HUDEP-2 (cell line): ENCODE measurements at regions not wholly inside any gene's neighbourhood (a gene's known extent, or its start where the extent isn't known, plus 50 kb on each side); places are given as distances from the start of the nearest gene placed in this dataset.
"Not testable (repeated sequence)": the region's sequence is repeated elsewhere in the genome, so short reads cannot be mapped to it uniquely, and the experiment has no call there.

Experiments
- DNase-seq, 76 experiments: peaks; one replicate each; lab custom pipeline; 2025; ENCODE audit not compliant: unreplicated experiment in 76 of 76; lab: John Stamatoyannopoulos, UW

DNA sequence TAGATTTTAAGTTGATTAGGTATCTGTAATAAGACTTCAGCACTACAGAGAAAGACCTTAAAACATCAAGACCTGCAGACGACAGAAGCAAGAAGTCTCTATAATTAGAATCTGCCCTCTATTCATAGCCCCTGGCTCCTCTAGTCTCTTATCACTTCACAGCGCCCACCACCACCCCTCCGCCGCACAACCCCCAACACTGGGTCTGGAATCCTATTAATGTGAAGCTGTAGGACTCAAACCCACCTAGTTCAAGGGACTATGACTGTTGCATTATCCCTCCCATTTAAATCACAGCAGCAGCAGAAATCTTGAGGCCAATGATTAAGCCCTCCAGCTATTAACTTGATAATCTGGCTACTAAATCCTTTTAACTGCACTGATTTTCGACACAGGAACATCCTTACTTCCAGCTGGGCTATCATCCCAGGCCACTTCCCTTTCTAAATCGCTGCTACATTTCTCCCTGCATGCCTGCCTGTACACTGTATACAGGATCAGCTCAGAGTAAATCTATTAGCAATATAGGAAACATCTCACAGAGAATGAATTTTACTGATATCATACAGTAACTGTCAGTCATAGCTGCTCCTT is 159.5 kb upstream of the GRAMD2B start:
- DNase-seq, result no peak

DNA sequence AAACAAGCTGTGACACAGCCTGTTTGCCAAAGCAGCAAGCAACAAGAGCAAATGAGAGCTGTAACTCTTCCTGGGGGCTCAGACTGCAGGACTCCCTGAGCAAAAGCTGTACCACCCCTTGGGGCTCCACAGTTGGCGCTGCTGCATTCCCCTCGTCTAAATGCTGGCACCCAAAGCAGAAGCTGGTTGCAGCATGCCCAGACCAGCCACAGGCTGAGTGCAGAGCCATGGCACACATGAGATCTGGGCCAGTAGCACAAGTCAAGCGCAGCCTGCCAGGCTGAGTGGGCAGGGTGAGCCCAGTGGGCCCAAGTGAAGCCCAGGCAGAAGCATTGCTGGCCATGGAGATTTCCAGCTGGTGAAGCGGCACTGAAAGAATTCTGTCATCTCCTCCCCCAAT is 157.3 kb upstream of the GRAMD2B start:
- DNase-seq, result no peak

DNA sequence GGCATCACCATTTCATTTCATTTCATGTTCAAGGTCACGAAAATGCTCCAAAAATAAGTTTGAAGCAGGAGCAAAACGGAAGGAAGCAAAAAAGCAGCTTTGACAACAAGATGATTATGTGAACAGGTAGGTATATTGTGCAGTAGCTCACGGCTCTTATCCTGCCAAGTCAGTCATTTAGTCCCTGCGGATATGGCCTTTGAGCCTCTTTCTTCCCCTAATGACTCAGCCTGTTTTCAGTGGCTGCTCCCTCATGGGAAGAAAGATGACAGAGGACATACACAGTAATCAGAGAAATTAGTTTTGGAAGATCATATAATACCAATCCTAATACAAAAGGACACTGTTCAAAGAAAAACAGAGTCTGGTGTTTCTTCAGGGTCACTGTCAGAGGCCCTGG is 155.8 kb upstream of the GRAMD2B start:
- DNase-seq, result no peak

DNA sequence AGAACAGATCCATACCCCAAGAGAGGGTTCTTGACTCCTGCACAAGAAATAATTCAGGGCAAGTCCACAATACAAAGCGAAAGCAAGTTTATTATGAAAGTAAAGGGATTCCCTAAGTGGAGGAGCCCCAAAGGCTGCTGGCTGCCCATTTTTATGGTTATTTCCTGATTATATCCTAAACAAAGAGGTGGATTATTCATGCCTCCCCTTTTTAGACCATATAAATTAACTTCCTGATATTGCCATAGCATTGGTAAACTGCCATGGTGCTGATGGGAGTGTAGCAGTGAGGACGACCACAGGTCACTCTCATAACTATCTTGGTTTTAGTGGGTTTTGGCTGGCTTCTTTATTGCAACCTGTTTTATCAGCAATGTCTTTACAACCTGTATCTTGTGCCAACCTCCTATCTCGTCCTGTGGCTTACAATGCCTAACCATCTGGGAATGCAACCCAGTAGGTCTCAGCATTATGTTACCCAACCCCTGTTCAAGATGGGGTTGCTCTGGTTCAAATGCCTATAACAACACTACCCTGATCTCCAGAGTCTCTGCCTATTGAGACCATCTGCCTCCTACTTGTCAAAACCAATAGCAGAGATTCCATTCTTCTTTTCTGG is 154.4 kb upstream of the GRAMD2B start:
- DNase-seq, result no peak

DNA sequence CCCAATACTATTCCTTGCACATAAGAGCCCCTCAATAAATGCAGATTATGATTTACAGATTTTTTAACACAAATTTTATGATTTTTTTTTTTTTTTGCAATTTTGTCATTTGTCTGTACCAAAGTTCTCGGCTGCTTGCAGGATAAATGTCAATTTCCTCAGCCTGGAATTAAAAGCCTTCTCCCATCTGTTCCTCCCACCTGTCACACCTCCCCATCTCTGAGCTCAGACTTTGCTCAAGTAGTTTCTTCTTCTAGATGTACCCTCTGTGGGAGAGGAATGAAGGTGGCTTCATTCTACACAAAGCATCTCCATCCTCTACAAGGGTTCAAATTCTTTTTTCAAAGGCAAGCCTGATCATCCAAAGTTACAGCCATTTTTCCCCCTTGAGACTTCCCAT is 153.7 kb upstream of the GRAMD2B start:
- DNase-seq, result no peak

DNA sequence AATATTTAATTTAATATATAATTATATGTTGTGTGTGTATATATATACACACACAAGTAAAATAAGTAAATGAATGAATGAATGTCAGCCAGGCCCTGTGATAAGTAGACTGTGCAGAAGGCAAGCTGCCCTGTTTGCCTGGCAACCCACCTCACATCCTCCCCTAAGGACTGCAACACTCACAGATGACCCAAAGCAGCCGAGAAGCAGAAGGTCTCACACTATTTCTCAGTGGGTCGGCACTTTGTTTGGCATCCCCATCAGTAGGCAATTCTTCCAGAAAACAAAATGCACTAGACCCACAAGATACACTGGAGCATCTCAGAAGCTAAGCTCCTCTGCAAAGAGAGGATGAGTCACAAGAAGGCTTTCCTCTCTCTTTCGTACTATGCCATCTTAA is 152.1 kb upstream of the GRAMD2B start:
- no peak for DNase-seq

DNA sequence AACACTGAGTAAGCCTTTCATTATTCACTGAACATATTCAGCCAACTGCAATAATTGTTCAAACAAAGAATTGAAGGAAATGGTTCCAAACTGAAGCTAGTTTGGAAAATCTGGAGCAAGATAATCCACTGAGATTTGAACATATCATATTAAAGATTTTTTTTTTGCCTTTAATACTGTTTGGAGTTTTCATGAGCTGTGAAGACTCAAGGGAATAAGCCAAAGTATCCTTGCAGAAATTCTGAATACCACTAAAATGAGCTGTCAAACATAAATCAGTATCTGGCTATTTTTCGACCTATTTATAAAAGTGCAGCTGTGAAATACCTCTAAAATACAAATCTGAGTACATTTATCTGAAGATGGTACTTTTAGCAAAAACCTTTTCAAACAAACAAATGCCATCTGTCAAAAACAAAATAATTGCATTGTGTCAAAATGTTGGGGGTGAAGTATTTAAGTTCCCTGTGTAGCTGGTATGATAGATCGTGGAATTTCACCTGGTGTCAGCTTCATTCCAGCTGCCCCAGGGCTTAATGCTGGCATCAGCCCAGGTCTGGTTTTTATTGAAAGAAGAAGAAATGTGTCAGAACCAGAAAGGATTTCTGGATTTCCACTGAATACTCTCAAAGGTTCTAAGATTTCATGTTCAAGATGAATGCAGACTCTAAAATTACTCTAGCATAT is 149.0 kb upstream of the GRAMD2B start:
- no peak for DNase-seq

DNA sequence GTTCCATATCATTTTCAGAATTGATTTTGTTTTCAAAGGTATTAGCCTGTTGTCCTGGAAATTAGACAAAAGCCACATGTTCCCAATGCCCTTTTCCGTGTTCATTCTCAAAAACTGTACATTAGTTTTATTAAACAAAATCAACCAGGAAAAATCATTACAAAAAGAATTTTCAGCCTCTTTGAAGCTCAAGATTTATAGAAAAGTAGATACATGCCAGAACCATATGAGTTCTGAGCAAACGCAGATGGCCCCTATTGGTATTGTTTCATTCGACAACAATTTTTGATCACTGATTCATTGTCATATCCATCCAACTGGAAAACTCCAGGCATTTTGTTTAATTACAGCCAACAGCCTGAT is 148.5 kb upstream of the GRAMD2B start:
- DNase-seq, result no peak

DNA sequence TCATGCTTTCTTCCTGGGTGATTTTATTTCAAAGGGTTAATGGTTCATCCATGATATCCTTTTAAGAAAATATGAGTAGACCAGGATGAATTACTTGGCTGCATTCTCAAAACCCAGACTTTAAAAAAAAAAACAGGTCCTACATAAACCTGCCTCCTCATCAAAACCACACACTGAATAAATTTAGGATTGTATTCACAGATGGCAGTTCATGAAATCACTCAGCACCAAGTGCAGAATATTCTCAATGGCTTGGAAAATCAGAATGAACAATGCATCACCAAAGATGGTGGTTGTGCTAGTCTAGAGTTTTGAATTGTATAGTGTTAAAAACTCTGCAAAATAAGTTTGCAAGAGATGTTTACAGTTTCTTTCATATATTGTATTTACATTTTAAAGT is 145.4 kb upstream of the GRAMD2B start:
- no peak for DNase-seq

DNA sequence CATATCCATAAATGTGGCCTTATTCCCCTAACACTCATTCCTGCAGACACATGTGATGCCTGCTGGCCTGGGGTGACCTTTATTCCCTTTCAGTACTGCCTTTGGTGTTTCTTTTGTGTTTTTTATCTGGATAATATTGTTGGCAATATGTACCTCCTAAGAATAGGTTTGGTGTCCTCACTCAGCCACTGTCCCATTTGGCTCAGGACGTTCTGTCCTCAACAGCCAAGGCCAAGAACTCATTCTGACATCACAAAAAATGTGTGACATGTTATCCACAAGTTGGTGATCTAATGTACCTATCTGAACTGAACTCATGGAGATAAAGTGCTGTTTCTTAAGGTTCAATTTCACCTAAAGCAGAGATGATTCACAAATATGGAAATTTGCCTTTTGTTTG is 142.9 kb upstream of the GRAMD2B start:
- DNase-seq, result no peak

DNA sequence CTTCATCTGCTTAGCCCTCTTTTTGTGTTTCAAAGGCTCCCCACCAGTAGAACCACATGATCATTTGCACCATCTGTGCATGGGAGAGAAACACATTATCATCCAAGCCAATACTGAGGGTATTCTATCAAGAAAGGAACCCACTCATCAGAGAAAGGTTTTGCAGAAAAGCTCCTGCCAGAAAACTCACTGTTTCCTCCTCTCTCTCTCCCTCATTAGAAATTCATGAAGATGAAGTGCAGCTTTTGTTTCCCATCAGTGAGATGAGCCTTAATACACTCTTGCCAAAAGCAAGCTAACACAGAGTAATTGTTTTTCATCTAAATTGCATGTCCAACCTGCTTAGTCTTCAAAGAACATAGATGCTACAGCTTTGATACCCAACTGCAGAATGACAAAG is 142.4 kb upstream of the GRAMD2B start:
- no peak for DNase-seq

DNA sequence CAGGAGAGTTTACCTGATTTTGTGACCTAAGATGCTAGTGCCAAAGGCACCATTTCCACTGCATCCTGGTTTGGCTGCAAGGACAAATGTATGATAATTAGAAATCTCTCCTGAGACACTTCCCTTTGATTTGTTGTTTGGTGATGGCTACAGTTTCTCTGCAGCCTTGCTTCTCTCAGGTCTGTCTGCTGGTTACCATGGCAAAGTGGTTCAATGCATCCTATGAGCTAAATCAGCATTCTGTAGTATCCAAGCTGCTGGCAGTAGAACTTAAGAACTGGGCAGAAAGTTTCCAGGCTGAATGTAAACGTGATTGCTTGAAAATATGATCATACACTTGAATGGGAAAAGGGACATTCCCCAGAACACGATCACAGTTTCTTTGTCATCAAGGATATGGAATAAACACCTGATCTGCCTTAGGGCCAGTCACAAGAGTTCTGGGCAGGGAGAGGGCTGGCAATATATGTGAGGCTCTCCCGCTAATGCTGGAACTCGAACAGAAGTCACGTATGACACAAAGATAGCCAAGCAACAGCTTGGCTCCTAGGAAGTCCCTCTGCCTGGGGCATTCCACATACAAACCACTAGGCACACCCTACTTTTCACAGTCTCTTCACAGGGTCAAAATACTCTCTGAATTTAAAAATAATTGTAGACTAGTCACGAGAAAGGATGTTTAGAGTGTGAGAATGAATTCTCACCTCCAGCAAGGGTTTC is 138.1 kb upstream of the GRAMD2B start:
- no peak for DNase-seq

DNA sequence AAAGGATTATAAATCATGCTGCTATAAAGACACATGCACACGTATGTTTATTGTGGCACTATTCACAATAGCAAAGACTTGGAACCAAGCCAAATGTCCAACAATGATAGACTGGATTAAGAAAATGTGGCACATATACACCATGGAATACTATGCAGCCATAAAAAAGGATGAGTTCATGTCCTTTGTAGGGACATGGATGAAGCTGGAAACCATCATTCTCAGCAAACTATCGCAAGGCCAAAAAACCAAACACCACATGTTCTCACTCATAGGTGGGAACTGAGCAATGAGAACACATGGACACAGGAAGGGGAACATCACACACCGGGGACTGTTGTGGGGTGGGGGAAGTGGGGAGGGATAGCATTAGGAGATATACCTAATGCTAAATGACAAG is 127.1 kb upstream of the GRAMD2B start:
- not testable (repeated sequence) for DNase-seq

DNA sequence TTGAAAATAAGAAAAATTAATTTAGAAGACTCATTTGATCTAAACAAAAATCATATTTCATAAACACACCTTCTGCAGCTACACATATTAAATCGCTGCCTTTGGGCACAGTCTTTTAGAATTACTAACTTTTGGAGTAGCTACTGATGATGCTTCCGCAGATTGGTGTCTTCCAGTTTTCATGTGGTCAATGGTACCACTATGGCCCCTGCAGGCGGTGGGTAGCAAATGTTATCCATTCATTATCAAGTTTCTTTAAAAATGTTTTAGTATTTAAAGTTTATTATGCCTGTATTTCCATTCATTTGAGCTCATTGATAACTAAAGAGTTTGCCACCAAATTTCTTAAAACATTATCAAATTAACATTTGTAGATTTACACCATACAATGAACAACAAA is 122.9 kb upstream of the GRAMD2B start:
- DNase-seq, result no peak

DNA sequence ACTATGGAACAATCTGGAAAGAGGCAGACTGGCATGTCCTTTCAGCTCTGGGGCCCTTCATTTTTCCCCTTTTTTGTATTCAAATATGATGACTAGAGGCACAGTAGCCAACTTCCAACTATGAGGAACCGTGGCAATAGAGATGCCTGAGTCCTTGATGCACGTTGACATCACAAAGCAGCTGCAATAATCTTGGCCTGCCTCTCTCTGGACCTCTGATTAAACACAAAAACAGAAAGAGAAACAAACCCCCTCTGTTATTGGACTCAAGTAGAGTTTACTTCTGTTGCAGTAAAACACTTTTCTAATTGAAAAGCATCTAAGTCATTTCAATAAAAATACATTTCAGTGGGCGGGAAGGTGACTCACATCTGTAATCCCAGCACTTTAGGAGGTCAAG is 122.2 kb upstream of the GRAMD2B start:
- DNase-seq, result no peak

DNA sequence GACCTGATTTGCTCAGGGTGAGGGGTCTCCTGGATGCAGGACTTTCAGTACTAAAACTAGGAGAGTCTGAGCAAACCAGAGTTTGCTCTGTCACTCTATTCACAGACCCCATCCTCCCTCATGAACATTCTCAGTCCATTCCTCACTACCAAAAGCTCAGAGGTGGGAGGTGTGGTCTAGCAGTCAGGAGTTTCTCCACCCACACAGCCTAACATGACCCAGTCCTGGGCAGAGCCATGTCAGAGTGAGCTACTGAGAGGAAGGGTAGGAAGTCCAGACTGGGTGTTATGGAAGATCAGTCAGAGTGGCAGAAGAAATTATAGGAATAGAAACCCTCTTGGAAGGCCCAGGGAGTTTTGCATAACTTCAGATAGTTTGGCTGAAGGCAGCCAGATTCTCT is 113.3 kb upstream of the GRAMD2B start:
- DNase-seq, result no peak

DNA sequence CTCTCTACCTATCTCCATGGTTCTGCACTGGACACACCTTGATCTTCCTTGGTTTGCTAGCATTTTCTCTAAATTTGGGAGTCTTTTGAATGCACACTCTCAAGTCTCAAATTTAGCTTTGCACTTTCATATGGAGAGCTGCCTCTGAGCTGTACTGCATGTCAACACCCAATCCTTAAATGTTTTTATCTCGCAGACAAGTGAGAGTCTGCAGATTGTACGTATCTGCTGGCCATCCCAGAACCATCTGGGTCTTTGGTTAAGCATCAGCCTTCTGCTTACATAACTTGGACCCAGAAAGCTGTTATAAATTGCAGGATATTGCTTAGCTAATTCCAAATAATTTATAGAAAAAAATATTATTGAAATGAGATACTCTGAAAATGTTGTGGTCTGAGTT is 111.4 kb upstream of the GRAMD2B start:
- no peak for DNase-seq

DNA sequence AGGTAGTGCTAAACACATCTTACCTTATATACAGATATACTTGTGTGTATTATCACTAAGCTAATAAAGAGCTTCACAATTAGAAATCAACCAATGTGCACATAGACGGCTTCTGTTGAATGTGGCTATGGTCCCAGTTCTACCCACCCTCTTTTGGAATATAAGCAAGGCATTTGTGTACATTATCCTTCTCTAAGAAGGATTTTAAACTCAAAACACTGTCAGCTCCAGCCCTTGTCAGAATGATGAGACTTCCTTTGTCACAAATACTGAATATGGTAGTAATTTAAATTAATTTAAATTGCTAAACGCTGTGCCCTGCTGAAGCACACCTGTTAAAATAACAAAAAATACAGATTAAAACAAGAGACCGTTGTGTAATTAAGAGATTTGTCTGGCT is 107.9 kb upstream of the GRAMD2B start:
- DNase-seq, result no peak

DNA sequence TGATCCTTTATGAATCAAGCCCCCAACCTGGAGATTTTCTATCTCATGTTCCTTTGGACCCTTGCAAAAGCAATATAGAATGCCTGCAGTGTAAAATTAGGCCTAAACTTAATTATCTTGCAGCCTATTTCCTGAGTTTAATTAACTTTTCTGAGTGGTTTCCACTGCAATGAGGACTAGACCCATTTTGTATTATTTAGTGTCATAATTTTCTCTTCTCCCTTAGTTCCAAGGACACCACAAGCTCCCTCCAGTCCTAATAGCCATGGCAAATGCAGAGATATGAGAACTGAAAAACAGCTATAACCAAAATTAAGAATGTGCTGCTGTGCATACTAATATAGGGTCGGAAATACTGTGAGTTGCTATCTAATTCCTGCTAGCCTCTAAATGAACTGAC is 90.9 kb upstream of the GRAMD2B start:
- no peak for DNase-seq

DNA sequence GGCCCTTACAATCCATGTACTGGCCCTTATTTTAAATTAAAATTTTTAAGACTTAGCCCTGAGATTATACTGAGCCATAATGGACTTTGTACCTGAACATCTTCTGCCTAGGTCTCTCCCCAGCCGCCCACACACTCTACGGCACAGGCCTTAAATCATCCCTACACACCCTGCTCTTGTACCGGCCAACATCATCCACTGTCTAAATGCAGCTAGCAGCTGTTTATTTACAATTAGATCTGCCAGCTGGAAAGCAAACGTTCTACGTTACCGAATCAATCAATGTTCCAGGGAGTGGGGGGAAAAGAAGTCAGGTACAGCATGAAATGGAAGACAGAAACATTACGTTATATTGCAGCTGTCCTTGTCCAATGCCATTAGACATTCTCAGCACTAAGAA is 88.4 kb upstream of the GRAMD2B start:
- DNase-seq, result no peak

DNA sequence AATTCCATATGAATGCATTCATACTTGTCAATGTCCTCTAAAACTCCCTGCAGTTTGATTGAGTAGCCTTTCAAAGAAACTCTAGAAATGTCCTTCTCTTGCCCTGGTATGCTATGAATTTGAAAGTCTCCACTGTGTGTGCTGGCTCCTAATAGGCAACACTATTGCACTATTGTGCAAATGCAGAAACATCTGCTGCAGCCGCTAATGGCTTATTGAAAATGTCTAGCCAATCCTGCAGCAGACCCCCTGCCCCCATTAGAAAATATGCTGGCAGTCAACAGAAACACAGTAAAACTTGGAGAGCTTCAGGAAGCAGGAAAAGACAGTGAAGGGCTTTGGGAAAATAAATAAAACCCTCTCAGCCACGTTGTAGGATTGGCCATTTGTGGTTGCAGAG is 87.3 kb upstream of the GRAMD2B start:
- no peak for DNase-seq

DNA sequence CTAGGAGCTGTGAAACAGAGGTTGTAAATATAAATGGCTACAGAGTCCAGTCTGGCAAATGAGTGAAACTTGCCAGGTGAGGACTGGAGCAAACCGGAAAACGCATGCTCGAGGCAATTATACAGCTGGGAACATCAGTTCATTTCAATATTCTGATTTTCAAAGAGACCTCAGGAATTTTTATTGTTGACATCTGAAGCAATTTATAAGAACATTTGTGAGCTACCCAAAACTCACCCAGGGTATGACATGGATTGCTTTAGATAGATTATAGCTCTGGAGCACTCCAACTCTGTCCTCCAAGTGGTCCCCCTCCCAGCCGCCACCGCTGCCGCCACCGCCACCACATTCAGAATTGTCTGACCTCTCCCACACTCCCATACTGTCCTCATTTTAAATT is 84.6 kb upstream of the GRAMD2B start:
- no peak for DNase-seq
